C4-2B (cell line): ENCODE measurements at regions not wholly inside any gene's neighbourhood (a gene's known extent, or its start where the extent isn't known, plus 50 kb on each side); places are given as distances from the start of the nearest gene placed in this dataset.
"Not testable (repeated sequence)": the region's sequence is repeated elsewhere in the genome, so short reads cannot be mapped to it uniquely, and the experiment has no call there.

Experiments used
- H3K27ac ChIP-seq: fragments of 450-650 bp; 2 replicates; pipeline ENCODE4 v1.5.1; 2017
- CTCF ChIP-seq: fragments of 450-650 bp; conservative IDR thresholded peaks from 2 replicates; pipeline ENCODE4 v1.5.1; 2017; ENCODE audit warnings: mild to moderate bottlenecking
- ZFX ChIP-seq: fragments of 450-650 bp; IDR thresholded peaks from 2 replicates; pipeline ENCODE4 v1.6.1; 2017

GRCh38 chr4:167842487-167842886 is 249.8 kb upstream of the ANXA10 start:
- TF ChIP-seq CTCF (no peak), ZFX (no peak)
- no peak overlapping the region for H3K27ac ChIP-seq

- H3K27ac ChIP-seq, result no peak overlapping the region
- TF ChIP-seq ZFX, result no peak
- no peak for TF ChIP-seq CTCF
These were observed 237.5 kb upstream of the ANXA10 start for GRCh38 chr4:167854881-167855280.

GRCh38 chr4:167858127-167858526 is 234.2 kb upstream of the ANXA10 start:
- not testable (repeated sequence) for H3K27ac ChIP-seq

GRCh38 chr4:167867191-167867590 is 225.1 kb upstream of the ANXA10 start:
- TF ChIP-seq ZFX (no peak), CTCF (no peak)
- H3K27ac ChIP-seq, result no peak overlapping the region

GRCh38 chr4:167868163-167868562 is 224.2 kb upstream of the ANXA10 start:
- TF ChIP-seq ZFX (no peak), CTCF (no peak)
- no peak overlapping the region for H3K27ac ChIP-seq

- no peak for TF ChIP-seq CTCF
- no peak for TF ChIP-seq ZFX
- H3K27ac ChIP-seq, result no peak overlapping the region
These were observed 218.8 kb upstream of the ANXA10 start for GRCh38 chr4:167873496-167873895.

GRCh38 chr4:167876091-167876490 is 216.2 kb upstream of the ANXA10 start:
- H3K27ac ChIP-seq, result not testable (repeated sequence)

GRCh38 chr4:167877826-167878225 is 214.5 kb upstream of the ANXA10 start:
- not testable (repeated sequence) for H3K27ac ChIP-seq

- H3K27ac ChIP-seq, result no peak overlapping the region
- no peak for TF ChIP-seq ZFX
- no peak for TF ChIP-seq CTCF
These were observed 209.1 kb upstream of the ANXA10 start for GRCh38 chr4:167883266-167883665.
